Activated CD8-positive, alpha-beta T cell treated with anti-CD3 and anti-CD28 coated beads for 36 hours (primary cell): ENCODE measurements at regions not wholly inside any gene's neighbourhood (a gene's known extent, or its start where the extent isn't known, plus 50 kb on each side); places are given as distances from the start of the nearest gene placed in this dataset.

Experiments used
- ATAC-seq: fragments of 200-7000 bp; cut with Tn5 transposase; one replicate; pipeline ENCODE4 v1.10.0; 2021; ENCODE audit warnings: mild to moderate bottlenecking, moderate library complexity
- CTCF ChIA-PET: fragments of 350-600 bp; sonication (Branson Sonifier 250); formaldehyde crosslinking; loops from one replicate; lab custom pipeline; 2021; ENCODE audit warnings: antibody characterized with exemption; lab: Charles Lee
- POLR2A ChIA-PET: fragments of 350-600 bp; sonication (Branson Sonifier 250); formaldehyde crosslinking; loops from one replicate; lab custom pipeline; 2021; ENCODE audit warnings: antibody characterized with exemption; lab: Charles Lee
- DNase-seq: peaks from one replicate; pipeline ENCODE4 v3.0.0-alpha.2; 2020
- H3K27ac Mint-ChIP-seq: one replicate; pipeline ENCODE4 v1.8.0; 2021; ENCODE audit warnings: mild to moderate bottlenecking, mixed read lengths
- H3K27me3 Mint-ChIP-seq: one replicate; pipeline ENCODE4 v1.8.0; 2021; ENCODE audit warnings: mixed read lengths
- H3K36me3 Mint-ChIP-seq: one replicate; pipeline ENCODE4 v1.8.0; 2021; ENCODE audit warnings: low read depth, mixed read lengths
- H3K4me1 Mint-ChIP-seq: one replicate; pipeline ENCODE4 v1.8.0; 2021; ENCODE audit warnings: low read depth, mixed read lengths
- H3K4me3 Mint-ChIP-seq: one replicate; pipeline ENCODE4 v1.8.0; 2021; ENCODE audit warnings: mild to moderate bottlenecking, moderate library complexity, mixed read lengths
- H3K9me3 Mint-ChIP-seq: one replicate; pipeline ENCODE4 v1.8.0; 2021; ENCODE audit warnings: mixed read lengths
- CTCF ChIP-seq: fragments of 200-600 bp; IDR thresholded peaks from one replicate; pipeline ENCODE4 v1.8.0; 2022; ENCODE audit warnings: antibody characterized with exemption, mild to moderate bottlenecking
- intact Hi-C: fragments of 100-400 bp; cut with micrococcal nuclease; formaldehyde crosslinking; loops from one replicate; pipeline ENCODE4 v1.10.0; 2022

DNA sequence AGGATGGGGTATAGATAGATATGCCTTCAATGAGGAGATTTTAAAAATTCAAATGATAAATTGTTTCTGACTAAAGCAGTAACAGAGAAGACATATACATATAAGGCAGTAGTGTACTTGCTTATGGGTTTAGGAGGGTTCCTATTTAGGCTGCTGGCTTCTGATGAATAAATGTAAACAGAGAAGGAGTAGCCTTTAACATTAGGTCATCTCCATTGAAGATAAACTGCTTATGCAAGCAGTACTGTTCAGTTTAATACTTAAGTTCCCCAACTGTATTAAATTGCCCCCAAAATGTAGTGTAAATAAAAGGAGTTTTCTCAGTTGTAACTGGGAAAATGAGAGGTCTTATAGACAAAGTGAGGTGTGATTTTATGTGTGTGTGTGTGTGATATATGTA is 217.7 kb upstream of the TMEFF2 start:
- Mint-ChIP-seq H3K36me3 (no peaks in the 10 kb centered on the region), H3K27me3 (no peaks in the 10 kb centered on the region), H3K9me3 (no peaks in the 10 kb centered on the region), H3K4me1 (no peaks in the 10 kb centered on the region), H3K27ac (no peak overlapping the region), H3K4me3 (no peak overlapping the region)
- ChIA-PET CTCF (no interaction called here), POLR2A (no interaction called here)
- no peak for TF ChIP-seq CTCF
- ATAC-seq (no peak), DNase-seq (no peak)
- intact Hi-C loops, result no loop called here

DNA sequence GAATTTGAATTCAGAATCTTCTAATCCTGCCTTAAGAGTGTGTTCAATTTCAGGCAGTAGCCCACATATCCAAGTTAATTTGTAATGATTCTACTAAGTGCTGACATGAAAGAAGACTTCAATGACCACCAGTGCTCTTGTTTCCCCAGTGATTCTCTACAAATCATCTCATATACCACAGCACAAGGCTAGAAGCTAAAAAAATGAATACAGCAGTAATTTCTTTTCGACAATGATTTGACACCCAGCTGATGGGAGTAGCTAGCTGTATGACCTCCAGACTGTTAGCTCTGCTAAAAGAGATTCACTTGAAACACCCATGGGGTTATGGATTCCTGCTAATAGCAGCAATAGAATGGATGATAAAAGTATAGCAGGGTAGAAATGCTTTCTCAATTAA is 217.0 kb upstream of the TMEFF2 start:
- POLR2A ChIA-PET, result no interaction called here
- H3K27ac Mint-ChIP-seq, result no peak overlapping the region
- H3K4me1 Mint-ChIP-seq, result no peaks in the 10 kb centered on the region
- no peaks in the 10 kb centered on the region for H3K9me3 Mint-ChIP-seq
- TF ChIP-seq CTCF, result no peak
- H3K36me3 Mint-ChIP-seq, result no peaks in the 10 kb centered on the region
- ATAC-seq (no peak), DNase-seq (no peak)
- CTCF ChIA-PET, result no interaction called here
- intact Hi-C loops, result no loop called here
- no peaks in the 10 kb centered on the region for H3K27me3 Mint-ChIP-seq
- no peak overlapping the region for H3K4me3 Mint-ChIP-seq

- no peaks in the 10 kb centered on the region for H3K4me1 Mint-ChIP-seq
- H3K27me3 Mint-ChIP-seq, result no peaks in the 10 kb centered on the region
- intact Hi-C loops, result no loop called here
- ATAC-seq (no peak), DNase-seq (no peak)
- no peaks in the 10 kb centered on the region for H3K36me3 Mint-ChIP-seq
- H3K27ac Mint-ChIP-seq, result no peak overlapping the region
- TF ChIP-seq CTCF, result no peak
- POLR2A ChIA-PET, result no interaction called here
- CTCF ChIA-PET, result no interaction called here
- no peak overlapping the region for H3K4me3 Mint-ChIP-seq
- H3K9me3 Mint-ChIP-seq, result no peaks in the 10 kb centered on the region
These were observed 215.6 kb upstream of the TMEFF2 start for GRCh38 chr2:192410319-192410718.

- Mint-ChIP-seq H3K27me3 (no peaks in the 10 kb centered on the region), H3K9me3 (no peaks in the 10 kb centered on the region), H3K4me1 (no peaks in the 10 kb centered on the region), H3K4me3 (no peak overlapping the region), H3K27ac (no peak overlapping the region), H3K36me3 (no peaks in the 10 kb centered on the region)
- ATAC-seq, result no peak
- DNase-seq, result no peak
- ChIA-PET POLR2A (no interaction called here), CTCF (no interaction called here)
- intact Hi-C loops, result no loop called here
- no peak for TF ChIP-seq CTCF
These were observed 213.0 kb upstream of the TMEFF2 start for GRCh38 chr2:192407692-192408091.

GRCh38 chr2:192398236-192398635 is 203.5 kb upstream of the TMEFF2 start:
- Mint-ChIP-seq H3K36me3 (no peaks in the 10 kb centered on the region), H3K4me3 (no peak overlapping the region), H3K9me3 (no peaks in the 10 kb centered on the region), H3K27ac (no peak overlapping the region), H3K4me1 (no peaks in the 10 kb centered on the region), H3K27me3 (no peaks in the 10 kb centered on the region)
- POLR2A ChIA-PET, result no interaction called here
- DNase-seq, result no peak
- ATAC-seq, result no peak
- intact Hi-C loops, result no loop called here
- CTCF ChIA-PET, result no interaction called here
- TF ChIP-seq CTCF, result no peak
